ENCODE measurements at regions not wholly inside any gene's neighbourhood (a gene's known extent, or its start where the extent isn't known, plus 50 kb on each side); places are given as distances from the start of the nearest gene placed in this dataset.
A peak's percentile ranks its signal among the peaks of the same experiment; 100 is the strongest.

DNA sequence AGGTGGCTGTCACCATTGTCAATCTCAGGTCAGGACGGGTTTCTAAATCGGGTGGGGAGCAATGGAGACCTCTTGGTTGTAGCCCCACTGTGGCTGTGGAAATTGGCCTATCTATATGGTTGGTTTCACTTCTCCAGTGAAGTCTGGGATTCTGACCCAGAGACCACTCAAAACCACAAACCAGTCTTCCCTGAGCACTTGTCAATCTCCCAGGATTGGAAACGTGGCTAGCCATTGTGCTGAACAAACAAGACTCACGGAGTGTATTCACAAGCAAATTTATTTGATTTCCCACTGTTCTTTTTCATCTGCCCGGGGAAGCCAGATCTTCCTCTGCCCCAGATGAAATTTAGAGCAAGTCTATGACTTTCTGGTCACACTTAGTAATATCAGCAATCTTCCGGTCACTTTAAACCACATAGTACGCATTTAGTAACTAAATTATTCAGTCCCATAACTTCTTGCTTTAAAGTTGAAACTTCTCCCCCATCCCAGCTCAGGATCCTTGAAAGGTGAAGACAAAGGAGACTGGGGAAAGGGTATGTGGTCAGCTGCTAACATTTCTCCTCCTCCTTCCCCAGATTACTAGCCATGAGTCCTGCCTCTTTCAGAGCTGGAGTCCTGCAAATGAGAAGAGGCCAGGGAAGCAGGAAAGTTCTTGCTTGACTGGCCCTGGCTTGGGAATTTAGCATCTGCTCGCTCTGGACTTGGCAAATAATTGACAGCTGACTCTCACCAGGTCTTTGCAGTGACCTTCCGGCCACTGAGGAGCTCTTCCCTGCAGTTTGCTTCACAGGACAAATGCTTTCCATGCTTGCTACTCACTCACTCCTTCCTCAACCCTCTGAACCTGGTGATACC lies 123.2 kb upstream of the MAX start:
- no peak for DNase-seq

DNA sequence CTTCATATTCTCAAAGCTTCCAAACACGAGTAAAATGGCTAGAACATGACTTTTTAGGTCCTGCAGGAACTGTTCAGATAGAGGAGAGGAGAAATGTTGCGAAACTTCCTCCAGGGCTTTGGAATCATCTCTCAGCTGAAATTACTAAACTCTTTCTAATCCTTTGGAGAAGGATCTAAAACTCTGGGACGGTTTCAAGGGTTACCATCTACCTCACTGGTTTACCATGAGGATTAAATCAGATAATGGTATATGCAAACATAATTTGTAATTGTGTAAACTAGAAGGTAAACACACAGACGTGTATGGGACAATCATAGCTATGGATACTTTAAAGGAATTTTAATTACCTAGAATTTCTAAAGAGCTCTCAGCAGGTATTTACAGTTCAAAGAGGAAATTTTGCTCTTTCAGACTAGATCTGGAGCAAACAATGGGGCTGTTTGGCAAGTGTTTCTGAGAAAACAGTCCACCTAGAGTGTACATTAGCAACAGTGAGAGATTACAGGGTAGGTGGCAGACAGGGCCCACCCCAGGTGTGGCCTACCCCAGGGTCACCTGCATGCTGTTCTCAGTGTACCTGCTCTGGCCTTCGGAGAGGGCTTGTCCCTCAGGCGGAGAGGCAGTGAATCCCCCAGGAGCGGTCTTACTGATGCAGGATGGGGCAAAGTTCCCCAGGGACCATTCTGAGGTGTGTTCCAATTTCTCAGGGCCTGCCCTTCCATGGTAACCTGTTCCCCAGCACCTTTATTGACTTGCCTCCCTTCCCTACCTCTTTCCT lies 124.7 kb upstream of the MAX start:
- DNase-seq, result no peak

DNA sequence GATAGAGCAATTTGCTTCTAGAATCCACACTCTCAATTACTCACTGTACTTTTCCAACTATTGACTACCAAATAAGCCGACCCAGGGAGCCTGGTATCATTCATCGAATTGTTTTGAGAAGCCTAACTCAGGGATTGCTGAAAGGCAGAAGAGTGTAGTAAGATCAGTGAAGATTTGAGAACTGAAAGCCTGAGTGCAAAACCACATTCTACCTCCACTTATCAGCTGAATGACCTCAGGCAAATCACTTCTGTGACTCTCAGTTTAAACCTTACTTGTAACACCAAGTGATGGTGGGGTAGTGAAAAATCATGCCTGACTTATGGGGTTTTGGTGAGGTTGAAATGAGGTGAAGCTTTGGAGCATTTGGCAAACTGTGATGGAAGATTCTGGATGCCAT lies 126.1 kb upstream of the MAX start:
- no peak for DNase-seq

DNA sequence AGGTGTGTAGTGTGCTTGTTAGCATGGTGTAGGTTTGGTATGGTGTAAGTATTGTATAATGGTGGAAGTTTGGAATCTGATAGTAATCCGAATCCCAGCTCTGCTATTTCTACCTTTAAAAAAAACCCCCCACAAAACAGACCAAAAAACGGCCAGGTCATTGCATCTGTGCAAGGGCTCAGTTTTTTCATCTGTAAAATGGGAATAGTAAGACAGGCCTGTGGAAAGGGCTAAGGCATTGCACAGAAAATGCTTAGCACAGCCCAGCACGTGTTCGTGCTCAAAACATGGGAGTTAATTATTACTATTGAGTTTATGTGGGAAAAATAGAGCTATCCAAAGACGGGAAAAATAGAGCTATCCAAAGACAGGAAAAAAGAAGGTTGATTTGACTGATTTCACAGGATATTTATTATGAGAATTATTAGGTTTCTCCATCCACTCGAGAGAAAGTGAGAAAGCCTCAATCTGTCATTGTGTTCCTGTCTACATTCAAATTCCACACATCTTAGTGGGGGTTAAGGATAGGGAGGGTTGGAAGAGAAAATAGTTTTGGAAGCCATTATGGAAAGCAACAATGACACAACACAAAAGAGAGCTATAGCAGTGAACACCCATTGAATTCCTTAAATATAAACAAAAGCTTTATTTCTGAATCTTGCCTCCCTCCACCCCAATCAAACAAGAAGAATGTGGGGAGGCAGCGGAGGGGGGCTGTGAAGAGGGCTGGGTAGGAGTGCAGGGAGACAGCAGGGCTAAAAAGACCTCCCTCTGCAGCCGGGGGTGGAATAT lies 126.8 kb upstream of the MAX start:
- no peak for DNase-seq

DNA sequence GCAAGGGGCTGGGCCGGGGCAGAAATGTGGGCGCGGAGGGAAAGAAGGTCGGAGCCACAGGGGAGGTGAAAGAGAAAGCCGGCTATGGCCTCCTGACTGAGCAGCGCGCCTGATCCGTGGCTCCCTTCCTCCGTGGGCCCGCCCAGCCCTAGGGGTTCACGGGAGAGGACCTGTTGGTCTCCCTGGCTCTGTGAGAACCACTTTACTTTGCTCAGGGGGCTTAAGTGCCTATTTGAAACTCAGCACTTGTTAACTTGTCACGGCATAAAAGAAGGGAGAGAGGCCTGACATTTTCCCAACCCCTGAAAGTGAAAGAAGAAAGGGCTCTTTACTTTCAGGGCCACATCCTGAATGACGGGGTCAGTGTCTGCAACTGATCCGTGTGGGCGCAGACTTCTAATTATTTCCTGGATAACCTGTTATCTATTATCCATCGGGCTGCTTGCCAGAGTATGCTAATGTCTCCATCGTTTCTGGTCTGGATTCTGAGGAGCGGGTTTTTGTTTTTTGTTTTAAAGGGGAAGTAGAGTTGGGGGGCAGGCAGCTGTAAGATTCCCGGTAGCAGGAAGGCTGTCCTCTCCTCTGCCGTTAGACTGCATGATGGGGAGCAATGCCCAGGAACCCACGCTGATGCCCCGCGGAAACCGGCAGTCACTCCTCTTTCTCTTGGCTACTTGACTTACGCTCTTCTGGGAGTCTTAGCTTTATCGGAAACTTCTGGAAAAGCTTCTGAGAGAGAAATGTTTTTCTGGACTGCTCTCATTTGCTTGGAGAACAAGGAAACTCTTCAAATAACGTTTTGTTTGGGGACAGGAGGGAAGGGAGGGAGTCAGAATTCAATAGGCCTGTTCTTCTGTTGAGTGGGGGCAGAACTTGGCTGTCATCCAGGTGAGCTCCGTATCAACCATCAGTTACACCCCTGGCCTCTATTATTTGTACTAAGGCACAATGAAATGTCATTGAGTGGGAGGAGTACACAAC lies 127.7 kb upstream of the MAX start:
- DNase-seq, result peak; percentile 23 to 36

DNA sequence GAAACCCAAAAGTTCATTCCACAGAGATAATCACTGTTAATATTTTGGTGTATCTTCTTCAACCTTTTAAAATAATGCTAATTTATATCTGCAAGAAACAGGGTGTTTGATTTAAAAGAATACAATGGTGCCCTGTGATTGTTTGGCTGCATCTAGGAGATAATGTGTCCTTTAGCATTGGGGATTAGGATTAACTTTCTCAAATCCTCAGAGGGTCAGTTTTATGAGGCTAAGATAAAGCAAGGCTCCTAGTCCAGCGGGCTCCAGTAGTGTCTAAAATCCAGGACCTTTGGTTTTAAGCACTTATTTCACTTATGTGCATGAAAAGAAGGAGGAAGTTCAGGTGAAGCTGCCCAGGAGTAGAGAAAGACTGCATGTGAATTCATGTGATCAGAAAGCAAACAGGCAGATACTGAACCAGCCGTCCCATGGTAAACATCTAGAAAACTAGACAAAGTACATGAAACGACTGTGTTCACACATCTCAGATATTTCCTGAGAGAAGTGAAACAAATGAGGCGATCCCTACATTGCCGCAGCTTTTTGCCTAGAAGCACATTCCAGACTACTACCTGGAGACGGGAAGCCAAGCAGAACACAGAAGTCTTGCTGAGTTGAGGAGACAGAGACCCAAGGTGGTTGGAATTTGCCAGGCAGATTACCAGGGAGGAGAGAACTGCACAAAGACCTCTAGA lies 129.1 kb upstream of the MAX start:
- DNase-seq, result no peak

DNA sequence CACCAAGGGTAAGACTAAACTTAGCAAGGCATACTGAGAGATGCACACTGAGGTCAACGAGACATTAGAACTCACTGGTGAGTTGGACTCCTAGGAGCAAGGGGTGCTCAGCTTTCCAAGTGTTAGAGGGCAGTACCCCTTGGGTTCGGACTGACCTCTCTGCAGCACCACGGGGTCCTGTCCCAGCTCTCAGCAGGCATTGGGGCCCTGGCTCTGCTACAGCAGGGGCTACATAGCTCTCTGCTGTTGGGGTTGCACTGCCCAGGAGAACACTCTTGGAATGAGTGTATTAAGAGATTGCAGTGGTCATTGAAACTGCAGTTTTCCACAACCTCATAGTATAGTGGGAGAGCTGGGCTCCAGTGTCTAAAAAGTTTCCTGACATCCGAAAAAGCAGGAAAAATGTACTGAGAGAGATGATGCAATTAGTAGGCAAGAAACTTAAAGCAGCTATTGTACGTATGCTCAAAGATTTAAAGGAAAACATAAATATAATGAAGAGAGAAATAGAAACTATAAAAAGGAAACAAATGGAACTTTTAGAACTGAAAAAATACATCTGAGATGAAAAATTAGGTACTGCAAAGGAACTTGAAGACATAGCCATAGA lies 132.5 kb upstream of the MAX start:
- no peak for DNase-seq

DNA sequence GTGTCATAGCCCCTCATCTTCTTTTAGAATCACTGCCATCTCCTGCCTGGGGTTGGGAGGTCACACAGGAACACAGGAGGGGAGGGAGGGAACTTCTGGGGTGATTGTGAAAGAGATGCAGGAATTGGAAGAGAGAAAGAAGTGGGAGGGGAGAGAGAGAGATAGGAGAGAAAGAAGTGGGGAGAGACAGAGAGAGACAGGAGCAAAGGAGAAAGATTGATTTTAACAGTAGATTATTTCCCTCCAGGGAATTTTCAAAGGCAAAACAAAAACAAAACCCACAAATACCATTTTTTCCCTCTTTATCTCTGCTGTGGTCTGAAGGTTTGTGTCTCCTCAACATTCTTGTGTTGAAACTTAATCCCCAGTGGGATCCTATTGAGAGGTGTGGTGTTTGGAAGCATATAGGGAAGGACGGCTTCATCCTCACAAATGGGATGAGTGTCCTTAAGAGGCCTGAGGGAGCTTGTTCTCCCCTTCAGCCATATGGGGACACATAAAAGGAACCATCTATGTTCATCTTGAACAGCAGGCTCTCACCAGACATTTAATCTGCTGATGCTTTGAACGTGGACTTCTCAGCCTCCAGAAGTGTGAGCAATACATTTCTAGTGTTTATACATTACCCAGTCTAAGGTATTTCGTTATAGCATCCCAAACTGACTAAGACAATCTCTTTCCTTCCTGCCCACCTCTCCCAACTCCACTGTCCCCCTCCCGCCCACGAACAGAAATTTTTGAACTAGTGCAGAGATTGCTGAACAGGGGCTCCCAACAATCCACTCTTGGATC lies 134.9 kb upstream of the MAX start:
- DNase-seq, result no peak

DNA sequence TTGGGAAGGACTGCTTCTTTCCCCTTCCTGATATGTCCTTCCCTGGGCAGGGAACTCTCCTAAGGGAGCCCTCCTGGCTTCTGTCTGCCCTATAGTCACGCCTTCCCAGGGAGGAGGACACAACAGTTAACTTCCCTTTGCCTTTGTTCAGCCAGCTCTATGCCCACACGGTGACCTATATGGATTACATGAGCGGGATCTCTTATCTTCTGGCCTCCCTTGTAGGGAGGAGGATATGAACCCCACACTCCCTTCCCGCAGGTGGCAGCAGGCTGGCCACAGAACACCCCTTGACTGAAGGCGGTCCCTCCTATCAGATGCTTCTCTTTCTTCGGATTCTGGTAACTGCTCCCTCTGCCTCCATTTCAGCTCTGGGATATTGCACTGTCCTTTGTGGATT lies 135.6 kb upstream of the MAX start:
- no peak for DNase-seq

DNA sequence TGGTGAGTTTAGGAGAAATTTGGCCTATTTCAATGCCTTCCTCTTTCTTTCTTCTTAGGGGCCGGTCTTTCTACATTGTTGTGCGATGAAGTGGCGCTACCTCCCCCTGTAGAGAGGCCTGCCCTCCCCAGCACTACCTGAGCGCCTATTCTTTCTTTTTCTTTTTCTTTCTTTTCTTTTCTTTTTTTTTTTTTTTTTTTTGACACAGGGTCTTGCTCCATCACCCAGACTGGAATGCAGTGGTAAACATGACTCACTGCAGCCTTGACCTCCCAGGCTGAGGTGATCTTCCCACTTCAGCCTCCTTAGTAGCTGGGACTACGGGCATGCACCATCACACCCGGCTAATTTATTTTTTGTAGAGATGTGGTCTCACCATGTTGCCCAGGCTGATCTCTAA lies 136.1 kb upstream of the MAX start:
- DNase-seq, result no peak

DNA sequence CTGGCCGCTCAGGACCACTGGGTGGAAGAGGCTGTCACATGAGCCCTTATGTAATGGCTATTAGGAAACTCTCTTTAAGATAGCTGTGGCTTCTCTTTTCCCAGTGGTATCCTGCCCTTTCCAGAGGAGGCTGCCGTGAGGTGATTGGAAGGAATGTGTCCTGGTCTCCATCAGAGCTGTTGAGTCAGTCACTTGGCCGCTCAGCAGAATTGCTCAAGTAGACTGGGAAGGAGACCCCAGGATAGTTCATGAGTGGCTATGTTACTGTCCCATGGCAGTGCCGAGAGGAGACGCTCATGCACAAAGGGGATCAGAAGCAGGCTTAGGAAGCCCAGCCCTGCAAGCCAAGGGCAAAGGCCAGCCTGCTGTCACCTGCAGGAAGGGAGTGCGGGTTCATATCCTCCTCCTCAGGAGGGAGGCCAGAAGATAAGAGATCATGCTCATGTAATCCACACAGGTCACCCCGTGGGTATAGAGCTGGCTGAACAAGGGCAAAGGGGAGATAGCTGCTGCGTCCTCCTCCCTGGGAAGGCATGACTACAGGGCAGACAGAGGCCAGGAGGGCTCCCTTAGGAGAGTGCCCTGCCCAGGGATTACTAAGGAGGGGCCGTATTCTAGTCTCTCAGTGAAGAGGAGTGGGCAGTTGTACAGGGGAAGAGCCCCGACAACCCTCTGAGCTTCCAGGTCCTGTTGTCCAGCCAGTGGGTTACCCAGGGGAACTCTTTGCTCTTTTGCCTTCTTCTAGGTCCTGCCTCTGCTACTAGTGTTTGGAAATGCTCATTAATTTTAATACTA lies 137.0 kb upstream of the MAX start:
- no peak for DNase-seq

DNA sequence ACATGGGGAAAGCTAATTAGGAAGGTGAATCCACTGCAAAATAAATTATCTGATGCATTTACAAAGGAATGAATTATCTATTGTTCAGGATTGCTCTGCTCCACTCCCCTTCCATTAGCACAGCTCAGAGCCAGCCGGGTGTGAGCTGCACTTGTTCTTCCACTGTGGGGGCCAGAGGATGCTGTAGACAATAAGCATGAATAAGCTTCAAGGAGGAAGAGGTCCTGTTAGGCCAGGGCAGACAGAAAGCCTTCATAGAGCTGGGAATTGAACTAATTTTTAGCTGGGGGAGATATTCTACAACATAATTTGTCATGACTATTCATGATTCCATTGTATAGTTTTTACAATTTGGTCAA lies 137.6 kb upstream of the MAX start:
- no peak for DNase-seq

DNA sequence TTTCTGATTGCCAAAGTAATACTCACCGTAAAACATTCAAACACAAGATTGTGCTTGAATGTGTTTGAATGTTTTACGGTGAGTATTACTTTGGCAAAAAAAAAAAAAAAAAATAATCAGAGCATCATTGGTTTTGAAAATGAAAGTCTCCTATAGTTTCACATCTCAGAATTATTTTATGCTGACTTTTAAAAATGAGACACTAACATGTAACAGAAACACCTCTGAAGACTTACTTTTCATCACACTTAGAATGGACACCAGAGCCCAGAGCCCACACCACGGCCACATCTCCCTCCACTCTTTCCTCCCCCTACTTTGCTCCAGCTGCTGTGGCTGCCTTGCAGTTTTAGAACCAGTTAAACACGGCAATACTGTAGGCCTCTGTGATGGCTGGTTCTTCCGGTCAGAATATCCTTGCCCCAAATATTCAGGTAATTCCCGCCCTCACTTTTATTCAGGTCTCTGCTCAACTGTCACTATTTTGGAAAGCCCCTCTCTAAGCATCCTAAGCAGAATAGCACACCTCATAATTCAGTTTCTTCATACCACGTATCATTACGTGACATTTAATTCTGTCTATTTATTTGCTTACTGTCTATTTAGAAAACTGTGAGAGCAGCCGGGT lies 138.9 kb upstream of the MAX start:
- DNase-seq, result no peak

DNA sequence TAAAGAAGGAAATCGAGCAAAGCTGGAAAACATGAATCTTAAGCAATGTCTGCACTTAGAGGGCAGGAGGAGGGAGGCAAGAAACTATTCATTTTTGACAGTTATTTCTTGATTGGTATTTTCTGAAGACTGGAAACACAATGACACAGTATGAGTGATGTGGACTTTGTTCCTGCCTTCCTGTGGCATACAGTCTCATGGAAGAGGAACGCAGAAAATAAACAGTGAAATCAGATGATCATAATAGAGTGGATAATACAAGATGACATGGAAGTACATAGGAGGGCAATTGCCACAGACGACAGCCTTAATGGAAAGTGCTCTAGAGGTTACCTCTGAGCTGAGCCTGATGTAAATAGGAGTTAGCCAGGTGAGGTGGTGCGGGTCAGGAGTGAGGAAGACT lies 140.4 kb upstream of the MAX start:
- no peak for DNase-seq

DNA sequence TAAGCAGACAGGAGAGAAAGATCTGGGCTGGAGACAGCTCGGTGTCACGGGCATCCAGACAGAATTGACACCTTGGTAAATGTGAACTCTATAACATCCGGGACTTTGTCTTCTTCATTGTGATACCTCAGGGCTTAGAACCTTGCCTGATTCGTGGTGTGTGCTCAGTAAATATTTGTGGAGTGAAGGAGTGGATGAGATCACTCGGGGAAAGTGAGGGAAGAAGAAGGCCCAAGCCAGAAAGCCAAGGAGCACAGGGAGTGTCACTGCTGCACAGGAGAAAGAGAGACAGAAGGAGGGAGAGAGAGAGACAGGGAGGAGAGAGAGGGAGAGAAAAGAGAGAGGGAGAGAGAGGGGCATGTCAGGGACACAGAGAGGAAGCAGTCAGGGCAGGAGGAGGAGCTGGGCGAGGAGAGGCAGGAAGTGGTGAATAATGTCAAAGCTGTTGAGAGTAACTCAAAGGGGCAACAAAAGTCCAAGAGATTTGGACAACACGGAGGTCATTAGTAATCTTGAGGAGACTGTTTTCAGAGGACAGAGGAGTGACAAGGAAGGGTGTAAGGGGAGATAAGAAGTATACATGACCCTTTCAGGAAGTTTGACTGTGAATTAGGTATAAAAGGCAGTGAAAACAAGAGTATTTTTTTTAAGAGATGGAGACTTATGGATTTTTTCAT lies 141.6 kb upstream of the MAX start:
- DNase-seq, result peak; percentile 27 to 41

DNA sequence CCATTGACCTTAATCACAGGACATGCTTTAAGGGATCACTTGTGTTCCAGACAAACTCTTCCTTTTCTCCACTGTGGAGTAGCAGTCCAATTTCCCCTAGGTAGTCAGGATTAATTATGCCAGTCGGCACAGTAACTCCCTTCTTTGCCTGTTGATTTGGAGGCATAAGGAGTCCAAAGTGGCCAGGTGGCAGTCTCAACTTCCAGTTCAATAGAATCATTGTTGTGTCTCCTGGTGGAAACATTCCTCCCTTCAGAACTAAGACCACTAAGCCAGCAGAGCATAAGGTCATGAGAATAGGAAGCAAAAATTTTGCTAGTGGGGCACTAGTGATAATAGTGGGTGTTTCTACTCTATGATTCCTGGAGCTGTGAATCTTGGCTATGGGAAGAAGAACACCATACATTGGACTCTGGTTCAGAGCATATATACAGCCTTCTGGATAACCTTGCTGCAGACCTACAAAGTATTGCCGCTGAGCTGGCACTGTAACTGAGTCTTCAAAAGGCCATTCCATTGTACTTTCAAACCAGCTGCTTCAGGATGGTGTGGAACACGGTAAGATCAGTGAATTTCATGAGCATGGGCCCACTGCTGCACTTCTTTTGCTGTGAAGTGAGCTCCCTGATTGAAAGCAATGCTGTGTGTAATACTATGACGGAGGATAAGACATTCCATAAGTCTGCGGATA lies 147.3 kb upstream of the MAX start:
- DNase-seq, result no peak

DNA sequence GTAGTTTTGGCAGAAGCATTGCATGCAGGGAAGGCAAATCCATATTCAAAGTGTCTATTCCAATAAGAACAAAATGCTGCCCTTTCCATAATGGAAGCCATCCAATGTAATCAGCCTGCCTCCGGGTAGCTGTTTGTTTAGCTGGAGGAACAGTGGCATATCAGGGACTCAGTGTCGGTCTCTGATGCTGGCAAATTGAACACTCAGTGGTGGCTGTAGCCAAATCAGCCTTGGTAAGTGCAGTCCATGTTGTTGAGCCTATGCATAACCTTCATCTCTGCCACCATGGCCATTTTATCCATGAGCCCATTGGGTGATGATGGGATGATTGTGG lies 147.8 kb upstream of the MAX start:
- no peak for DNase-seq

DNA sequence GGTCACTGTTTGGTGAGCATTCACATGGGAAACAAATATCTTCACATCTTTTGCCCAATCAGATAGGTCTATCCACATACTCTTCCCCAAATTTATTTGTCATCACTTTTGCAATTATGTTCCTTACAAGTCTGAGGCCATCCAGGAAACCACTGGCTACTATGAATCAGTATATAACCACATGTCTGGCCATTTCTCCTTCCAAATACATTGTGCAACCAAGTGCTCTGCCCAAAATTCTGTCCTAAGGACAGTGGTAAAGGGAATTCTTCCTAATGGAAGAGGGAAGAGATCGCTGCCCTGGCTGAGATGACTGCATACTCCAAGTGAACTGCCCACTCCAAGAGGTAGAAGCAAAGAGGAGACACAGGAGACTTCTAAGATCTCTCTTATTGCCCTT lies 148.9 kb upstream of the MAX start:
- DNase-seq, result no peak

All from CD4-positive, alpha-beta T cell treated with Interleukin-4 for 1 hour (primary cell).